Neural cell (in vitro differentiated cells): ENCODE measurements at regions not wholly inside any gene's neighbourhood (a gene's known extent, or its start where the extent isn't known, plus 50 kb on each side); places are given as distances from the start of the nearest gene placed in this dataset.
A peak's percentile ranks its signal among the peaks of the same experiment; 100 is the strongest.

Experiments
- EP300 ChIP-seq: fragments of 450-650 bp; conservative IDR thresholded peaks from 2 replicates; pipeline ENCODE4 v1.6.1; 2014; ENCODE audit warnings: antibody characterized with exemption, mild to moderate bottlenecking, moderate library complexity; ENCODE audit not compliant: poor library complexity, severe bottlenecking
- EZH2 ChIP-seq: fragments of 200-600, 300-800 bp; shearing (Covaris generic), sonication (generic); IDR thresholded peaks from 2 replicates; pipeline ENCODE4 v1.6.1; 2014; ENCODE audit warnings: antibody characterized with exemption, low read length, borderline replicate concordance, mild to moderate bottlenecking; ENCODE audit not compliant: insufficient read depth, poor library complexity, severe bottlenecking
- POLR2AphosphoS5 ChIP-seq: IDR thresholded peaks from 2 replicates; pipeline ENCODE4 v1.6.1; 2012
- SMC3 ChIP-seq: fragments of 450-650 bp; conservative IDR thresholded peaks from 2 replicates; pipeline ENCODE4 v1.6.1; 2014; ENCODE audit warnings: antibody characterized with exemption, mild to moderate bottlenecking, moderate library complexity; ENCODE audit not compliant: poor library complexity
- TAF1 ChIP-seq: IDR thresholded peaks from 2 replicates; pipeline ENCODE4 v1.6.1; 2012; ENCODE audit warnings: low read depth
- TF ChIP-seq, protein P1 (sequence below): fragments of 450-650 bp; IDR thresholded peaks from 2 replicates; pipeline ENCODE4 v1.5.1; 2014; ENCODE audit warnings: antibody characterized with exemption, mild to moderate bottlenecking, moderate library complexity; ENCODE audit not compliant: poor library complexity, severe bottlenecking

DNA sequence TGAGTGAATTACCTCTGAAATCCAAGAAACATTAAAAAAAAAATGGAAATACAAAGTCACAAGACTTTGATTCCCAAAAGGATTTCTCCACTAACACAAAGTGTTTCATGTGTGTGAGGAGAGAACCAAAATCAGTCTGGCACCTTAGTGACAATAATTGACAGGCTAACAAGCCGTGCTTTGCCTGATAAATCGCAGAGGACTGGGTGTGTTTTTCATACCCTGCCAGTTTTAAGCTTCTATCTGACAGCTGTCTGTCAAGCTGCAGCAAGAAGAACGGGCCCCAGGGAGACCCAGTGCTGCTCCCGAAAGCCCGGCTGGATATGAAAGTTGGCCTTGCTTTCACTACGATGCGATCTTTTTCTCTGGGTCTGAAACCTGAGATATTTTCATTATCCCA is 101.6 kb upstream of the KCNK2 start:
- TF ChIP-seq EP300 (peak; percentile 98), SMC3 (no peak), EZH2 (no peak), POLR2AphosphoS5 (peak; percentile 89), TAF1 (no peak)
- TF ChIP-seq, protein P1, sequence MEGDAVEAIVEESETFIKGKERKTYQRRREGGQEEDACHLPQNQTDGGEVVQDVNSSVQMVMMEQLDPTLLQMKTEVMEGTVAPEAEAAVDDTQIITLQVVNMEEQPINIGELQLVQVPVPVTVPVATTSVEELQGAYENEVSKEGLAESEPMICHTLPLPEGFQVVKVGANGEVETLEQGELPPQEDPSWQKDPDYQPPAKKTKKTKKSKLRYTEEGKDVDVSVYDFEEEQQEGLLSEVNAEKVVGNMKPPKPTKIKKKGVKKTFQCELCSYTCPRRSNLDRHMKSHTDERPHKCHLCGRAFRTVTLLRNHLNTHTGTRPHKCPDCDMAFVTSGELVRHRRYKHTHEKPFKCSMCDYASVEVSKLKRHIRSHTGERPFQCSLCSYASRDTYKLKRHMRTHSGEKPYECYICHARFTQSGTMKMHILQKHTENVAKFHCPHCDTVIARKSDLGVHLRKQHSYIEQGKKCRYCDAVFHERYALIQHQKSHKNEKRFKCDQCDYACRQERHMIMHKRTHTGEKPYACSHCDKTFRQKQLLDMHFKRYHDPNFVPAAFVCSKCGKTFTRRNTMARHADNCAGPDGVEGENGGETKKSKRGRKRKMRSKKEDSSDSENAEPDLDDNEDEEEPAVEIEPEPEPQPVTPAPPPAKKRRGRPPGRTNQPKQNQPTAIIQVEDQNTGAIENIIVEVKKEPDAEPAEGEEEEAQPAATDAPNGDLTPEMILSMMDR = no peak
